SH-SY5Y (cell line): ENCODE measurements at regions not wholly inside any gene's neighbourhood (a gene's known extent, or its start where the extent isn't known, plus 50 kb on each side); places are given as distances from the start of the nearest gene placed in this dataset.

Experiments
- GATA2 ChIP-seq: IDR thresholded peaks from 2 replicates; pipeline ENCODE4 v1.6.1; 2011; ENCODE audit warnings: mild to moderate bottlenecking, low read depth, low read length
- GATA3 ChIP-seq: IDR thresholded peaks from 2 replicates; pipeline ENCODE4 v1.6.1; 2011; ENCODE audit warnings: low read depth, mild to moderate bottlenecking, low read length, moderate library complexity

DNA sequence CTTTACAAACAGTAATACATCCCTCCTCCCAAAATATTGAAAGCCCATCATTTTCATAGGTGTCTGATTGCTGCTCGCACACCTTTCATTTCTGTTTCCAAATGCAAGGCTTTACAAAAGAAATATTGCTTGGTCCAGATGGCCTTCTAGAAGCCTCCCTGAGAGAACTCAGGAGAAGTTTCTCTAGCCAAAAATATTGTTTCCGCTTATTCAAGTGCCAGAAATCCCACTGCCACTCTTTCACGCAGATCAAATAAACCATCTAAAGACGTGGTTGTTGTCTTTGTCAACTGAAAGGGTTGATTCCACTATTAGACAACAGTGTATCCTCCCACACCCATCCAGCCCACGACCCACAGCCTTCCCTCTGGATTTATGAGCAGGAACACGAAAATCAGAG, 96.2 kb downstream of the ZIC5 start:
- TF ChIP-seq GATA2: no peak
- TF ChIP-seq GATA3: no peak

DNA sequence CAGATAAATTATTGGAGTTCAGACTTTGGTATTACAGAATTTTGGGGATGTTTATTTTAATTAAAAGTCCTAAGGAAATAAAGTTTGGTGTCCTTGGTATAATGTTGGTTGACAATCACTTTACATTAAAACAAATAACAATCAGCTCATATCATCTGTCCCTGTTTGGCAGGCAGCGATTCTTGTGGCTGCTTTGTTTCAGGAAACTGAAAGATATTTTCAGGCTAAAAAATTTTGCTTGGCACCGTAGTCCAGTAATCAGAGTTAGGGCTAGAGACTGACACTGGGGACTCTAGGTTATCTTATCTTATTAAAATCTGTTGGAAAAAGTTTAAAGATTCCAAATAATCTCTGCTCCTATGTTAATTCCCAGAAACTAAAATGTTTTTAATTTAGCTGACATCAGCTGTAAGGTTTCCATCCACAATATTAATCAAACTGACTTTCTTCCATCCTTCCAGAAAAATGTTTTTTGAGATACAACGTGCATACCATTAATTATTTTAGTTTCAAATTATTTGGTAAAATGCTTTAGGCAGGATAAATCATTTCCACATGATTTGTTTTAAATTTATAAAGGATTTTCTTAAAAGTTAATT, 97.6 kb downstream of the ZIC5 start:
- TF ChIP-seq GATA2: no peak
- no peak for TF ChIP-seq GATA3

DNA sequence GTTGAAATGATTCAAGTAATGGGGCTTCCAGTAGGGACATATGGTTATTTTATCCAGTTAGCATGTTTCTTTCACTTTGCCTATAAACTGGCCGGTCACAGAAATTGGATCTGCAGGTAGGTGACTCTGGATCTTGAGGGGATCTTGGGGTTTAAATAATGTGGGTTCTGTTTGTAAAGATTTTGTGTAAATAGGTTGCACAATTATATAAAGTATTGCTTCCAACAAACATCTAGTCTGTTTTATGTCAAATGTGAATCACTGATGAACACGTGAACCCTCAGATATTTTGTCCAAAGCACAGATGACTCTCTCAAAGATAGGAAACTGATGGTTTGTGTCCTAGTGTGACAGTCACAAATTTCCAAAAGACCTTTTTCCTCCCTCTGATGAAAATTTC, 98.4 kb downstream of the ZIC5 start:
- TF ChIP-seq GATA2 (no peak), GATA3 (no peak)

DNA sequence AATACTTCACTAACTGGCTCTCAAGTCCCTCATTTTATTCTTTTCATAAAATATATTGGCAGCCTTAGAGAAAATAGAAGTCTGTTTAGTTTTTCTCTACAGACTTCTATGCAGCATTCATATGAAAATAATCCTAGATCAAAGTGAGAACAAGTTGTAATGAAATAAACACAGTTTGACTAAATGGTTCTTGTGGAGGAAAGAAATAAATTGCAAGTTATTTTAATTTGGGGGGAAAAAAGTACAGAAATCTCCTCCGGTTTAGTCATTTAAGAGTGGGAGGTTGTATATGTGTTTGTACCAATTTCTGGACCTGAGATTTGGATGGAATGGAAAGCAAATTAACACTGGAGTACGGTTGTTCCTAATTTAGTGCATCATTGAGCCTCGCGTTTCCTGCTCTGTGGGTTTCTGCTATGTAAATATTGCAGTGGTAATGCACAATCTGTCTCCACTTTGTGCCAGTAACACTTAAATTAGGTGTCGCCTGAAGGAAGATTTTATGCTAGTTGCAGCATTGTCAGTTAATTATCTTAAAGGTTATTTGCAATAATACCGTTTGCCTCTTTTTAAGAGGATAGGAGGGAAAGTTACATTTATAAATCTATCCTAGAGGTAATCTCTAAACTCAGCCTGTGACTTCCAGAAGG, 100.2 kb downstream of the ZIC5 start:
- TF ChIP-seq GATA2 (no peak), GATA3 (no peak)

DNA sequence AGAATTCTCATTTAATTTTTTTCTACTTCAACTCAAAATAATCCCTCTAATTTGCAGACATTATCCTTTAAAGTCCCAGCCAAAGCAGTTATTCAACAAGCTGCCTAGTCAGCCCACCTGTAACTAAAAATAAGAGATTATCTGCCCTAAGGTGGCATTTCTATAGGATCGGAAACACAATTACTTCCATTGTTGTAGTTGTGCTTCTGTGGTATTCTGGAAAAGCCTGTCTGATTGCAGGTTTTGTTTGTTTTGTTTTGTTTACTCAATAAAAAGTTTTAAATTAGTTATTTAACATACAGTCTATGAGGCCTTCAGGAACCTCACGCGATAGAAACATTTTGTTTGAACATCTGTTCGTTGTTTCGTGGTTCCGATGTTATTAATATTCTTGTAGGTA, 101.0 kb downstream of the ZIC5 start:
- TF ChIP-seq GATA2 (no peak), GATA3 (no peak)

GRCh38 chr13:99869830-99870229, 101.7 kb downstream of the ZIC5 start:
- TF ChIP-seq GATA2: no peak
- TF ChIP-seq GATA3: no peak

GRCh38 chr13:99868767-99869166, 102.8 kb downstream of the ZIC5 start:
- TF ChIP-seq GATA2: no peak
- no peak for TF ChIP-seq GATA3

DNA sequence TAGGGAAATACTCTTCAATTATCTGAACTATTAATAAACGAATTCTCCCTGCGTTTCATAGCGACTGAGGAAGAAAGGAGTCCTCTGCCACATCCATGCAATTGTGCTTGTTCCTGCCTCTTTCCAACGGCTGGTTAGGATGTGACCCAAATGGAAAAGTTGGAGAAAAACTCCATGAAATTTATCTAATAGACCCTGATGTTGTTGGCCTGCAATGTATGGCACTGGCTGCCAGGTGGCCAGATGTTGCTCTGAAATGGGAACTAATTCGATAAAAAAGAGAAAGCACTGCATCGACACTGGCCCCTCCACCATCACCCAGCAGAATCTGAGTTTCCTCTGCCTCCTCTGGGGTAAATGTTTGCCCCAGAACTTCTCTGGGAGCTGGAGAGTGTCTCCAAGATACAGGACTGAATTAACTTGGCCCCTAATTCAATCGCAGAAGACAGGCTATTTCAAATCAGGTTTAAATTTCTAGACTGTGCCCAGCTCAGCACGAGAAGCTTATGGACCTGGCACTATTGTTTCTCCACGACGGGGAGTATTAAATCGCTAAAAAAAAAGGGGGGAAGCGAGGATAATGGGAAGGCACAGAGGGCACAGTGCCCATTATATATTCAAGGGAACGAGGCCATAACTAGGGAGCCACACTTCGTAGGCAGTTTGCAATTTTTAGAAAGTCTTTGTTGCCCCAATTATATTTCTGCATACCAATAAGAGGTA, 103.9 kb downstream of the ZIC5 start:
- TF ChIP-seq GATA2 (no peak), GATA3 (no peak)

DNA sequence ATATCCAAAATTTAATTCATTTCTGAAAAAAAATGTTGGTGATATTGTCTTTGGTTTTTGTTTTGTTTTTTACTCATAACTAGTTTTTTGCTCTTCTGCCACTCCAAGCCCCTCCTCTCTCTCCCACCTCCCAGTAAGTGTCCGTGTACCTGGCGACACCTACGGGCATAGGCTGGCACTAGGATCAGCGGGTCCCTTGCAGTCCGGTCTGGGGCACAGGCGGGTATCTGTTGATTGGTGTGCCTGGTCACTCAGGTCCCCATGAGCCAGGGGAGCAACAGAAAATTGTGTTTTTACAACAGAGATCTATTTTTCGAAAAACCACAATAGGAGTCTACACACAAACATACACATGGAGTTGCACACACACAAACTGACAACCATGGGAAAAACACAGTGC, 104.8 kb downstream of the ZIC5 start:
- no peak for TF ChIP-seq GATA2
- no peak for TF ChIP-seq GATA3

GRCh38 chr13:99865420-99865930, 106.1 kb downstream of the ZIC5 start:
- TF ChIP-seq GATA3 (no peak), GATA2 (no peak)

GRCh38 chr13:99864627-99864990, 107.0 kb downstream of the ZIC5 start:
- TF ChIP-seq GATA2 (no peak), GATA3 (no peak)

DNA sequence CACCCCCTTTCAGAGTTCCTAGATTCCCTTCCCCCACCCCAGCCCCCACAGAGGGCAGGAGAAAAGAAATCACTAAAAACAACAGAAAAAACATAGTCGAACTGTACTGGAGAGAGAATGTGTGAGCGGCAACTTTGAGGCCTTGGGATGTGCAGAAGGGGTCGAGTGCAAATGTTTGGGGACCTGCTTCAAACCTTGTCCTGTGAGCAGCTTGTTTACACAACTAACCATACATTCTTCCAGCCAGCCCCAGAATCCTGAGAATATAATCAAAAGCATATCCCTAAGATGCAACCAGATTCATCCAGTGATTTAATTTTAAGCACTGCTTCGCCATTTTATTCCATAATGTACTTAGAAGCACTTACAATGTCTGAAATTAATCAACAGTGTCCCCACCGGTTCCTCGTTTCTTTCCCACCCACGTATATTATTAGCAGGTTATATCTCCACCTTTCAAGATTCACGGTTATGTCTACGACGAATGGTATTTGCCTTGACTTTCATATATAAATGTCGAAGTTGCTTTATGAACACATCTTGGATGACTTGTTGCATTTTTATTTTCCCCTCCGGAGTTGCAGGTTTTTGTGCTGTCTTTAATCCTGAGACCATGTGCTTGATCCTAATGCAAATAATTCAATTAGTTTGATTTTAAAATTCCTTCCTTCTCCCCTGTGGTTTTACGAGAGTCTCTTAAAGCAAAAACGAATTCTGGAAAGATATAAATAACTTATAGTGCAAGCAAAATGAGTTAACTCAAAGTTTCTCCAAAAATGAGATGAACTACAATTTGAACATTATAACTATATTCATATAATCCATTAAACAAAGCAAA, 107.6 kb downstream of the ZIC5 start:
- TF ChIP-seq GATA2 (no peak), GATA3 (no peak)

DNA sequence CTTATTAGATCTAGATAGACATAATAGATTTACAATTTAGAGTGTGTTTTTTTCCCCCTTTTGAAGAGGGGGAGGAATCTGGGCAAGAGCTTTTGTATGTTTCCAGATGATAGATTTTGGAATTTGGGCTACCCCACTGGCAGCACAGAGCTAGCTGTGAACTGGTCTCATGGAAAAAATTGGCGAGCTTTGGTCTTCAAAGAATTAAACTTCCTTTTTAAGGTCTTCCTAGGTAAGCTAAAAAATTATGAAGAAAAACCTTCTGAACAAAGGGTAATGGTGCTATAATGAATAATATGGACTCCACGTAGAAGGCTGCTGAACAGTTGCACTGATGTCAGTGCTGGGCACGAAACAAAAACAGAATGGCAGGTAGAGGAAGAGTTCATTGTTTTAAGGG, 109.3 kb downstream of the ZIC5 start:
- no peak for TF ChIP-seq GATA2
- no peak for TF ChIP-seq GATA3

GRCh38 chr13:99861771-99862170, 109.8 kb downstream of the ZIC5 start:
- no peak for TF ChIP-seq GATA2
- no peak for TF ChIP-seq GATA3
